Pons (tissue), 1 donor: ENCODE measurements at regions not wholly inside any gene's neighbourhood (a gene's known extent, or its start where the extent isn't known, plus 50 kb on each side); places are given as distances from the start of the nearest gene placed in this dataset.

Experiments used
- DNase-seq: peaks from one replicate; pipeline ENCODE4 v3.0.0-alpha.2; 2016; ENCODE audit warnings: low spot score

- DNase-seq = no peak
Measured at GRCh38 chr1:22245726-22246125, 102.8 kb upstream of the WNT4 start.

- no peak for DNase-seq
Measured at GRCh38 chr1:22246755-22247480, 104.0 kb upstream of the WNT4 start.

GRCh38 chr1:22247527-22248245 lies 104.8 kb upstream of the WNT4 start:
- no peak for DNase-seq

GRCh38 chr1:22248746-22249145 lies 105.8 kb upstream of the WNT4 start:
- no peak for DNase-seq

- DNase-seq = no peak
Measured at GRCh38 chr1:22249928-22250680, 107.2 kb upstream of the WNT4 start.

GRCh38 chr1:22250724-22251123 lies 107.8 kb upstream of the WNT4 start:
- DNase-seq = no peak

GRCh38 chr1:22252251-22252650 lies 109.4 kb upstream of the WNT4 start:
- DNase-seq = no peak

- no peak for DNase-seq
Measured at GRCh38 chr1:22253012-22253790, 110.3 kb upstream of the WNT4 start.

GRCh38 chr1:22254756-22255155 lies 111.9 kb upstream of the WNT4 start:
- DNase-seq = no peak

GRCh38 chr1:22255341-22256212 lies 112.7 kb upstream of the WNT4 start:
- no peak for DNase-seq

GRCh38 chr1:22256213-22256512 lies 113.3 kb upstream of the WNT4 start:
- DNase-seq = no peak

- no peak for DNase-seq
Measured at GRCh38 chr1:22257290-22258275, 114.7 kb upstream of the WNT4 start.

- no peak for DNase-seq
Measured at GRCh38 chr1:22258698-22259097, 115.8 kb upstream of the WNT4 start.

- no peak for DNase-seq
Measured at GRCh38 chr1:22259551-22260282, 116.8 kb upstream of the WNT4 start.

- DNase-seq = no peak
Measured at GRCh38 chr1:22260860-22261432, 118.0 kb upstream of the WNT4 start.

- DNase-seq = no peak
Measured at GRCh38 chr1:22261580-22261979, 118.7 kb upstream of the WNT4 start.

GRCh38 chr1:22262583-22262982 lies 119.7 kb upstream of the WNT4 start:
- DNase-seq = no peak

- DNase-seq = no peak
Measured at GRCh38 chr1:22263359-22263758, 120.5 kb upstream of the WNT4 start.
